WTC11 (cell line): ENCODE measurements at regions not wholly inside any gene's neighbourhood (a gene's known extent, or its start where the extent isn't known, plus 50 kb on each side); places are given as distances from the start of the nearest gene placed in this dataset.

Experiments
- GABPB1 ChIP-seq: sonication (generic); formaldehyde crosslinking; IDR thresholded peaks from 2 replicates; pipeline ENCODE4 v1.8.1; 2023; ENCODE audit warnings: mild to moderate bottlenecking, missing genetic modification reagents
- KAT7 ChIP-seq: sonication (generic); formaldehyde crosslinking; IDR thresholded peaks from 2 replicates; pipeline ENCODE4 v1.8.1; 2023; ENCODE audit warnings: missing genetic modification reagents, mild to moderate bottlenecking, borderline replicate concordance
- MAX ChIP-seq: sonication (generic); formaldehyde crosslinking; IDR thresholded peaks from 2 replicates; pipeline ENCODE4 v1.8.0; 2022; ENCODE audit warnings: mild to moderate bottlenecking, missing genetic modification reagents
- SMAD3 ChIP-seq: sonication (generic); formaldehyde crosslinking; IDR thresholded peaks from 2 replicates; pipeline ENCODE4 v1.8.0; 2022; ENCODE audit warnings: missing genetic modification reagents, mild to moderate bottlenecking, borderline replicate concordance
- ZNF138 ChIP-seq: sonication (generic); formaldehyde crosslinking; conservative IDR thresholded peaks from 2 replicates; pipeline ENCODE4 v1.8.1; 2022; ENCODE audit warnings: mild to moderate bottlenecking, moderate library complexity, missing genetic modification reagents
- TF ChIP-seq, protein P1 (sequence below): fragments of 200-600 bp; IDR thresholded peaks from 2 replicates; pipeline ENCODE4 v1.8.0; 2022; ENCODE audit warnings: antibody characterized with exemption
- TF ChIP-seq, protein P2 (sequence below): fragments of 250-450 bp; sonication (Bioruptor Pico); IDR thresholded peaks from 2 replicates; pipeline ENCODE4 v2.1.2; 2022; ENCODE audit warnings: mild to moderate bottlenecking, moderate library complexity
- TF ChIP-seq, protein P3 (sequence below): sonication (generic); formaldehyde crosslinking; IDR thresholded peaks from 2 replicates; pipeline ENCODE4 v1.8.0; 2022; ENCODE audit warnings: mild to moderate bottlenecking, missing genetic modification reagents
- TF ChIP-seq, protein P4 (sequence below): sonication (generic); formaldehyde crosslinking; IDR thresholded peaks from 2 replicates; pipeline ENCODE4 v1.8.1; 2022; ENCODE audit warnings: missing genetic modification reagents, borderline replicate concordance

GRCh38 chr6:139602577-139602976 is 228.1 kb upstream of the CITED2 start:
- TF ChIP-seq MAX (CRISPR knock-in tag) (no peak), KAT7 (CRISPR knock-in tag) (no peak), SMAD3 (CRISPR knock-in tag) (no peak), ZNF138 (CRISPR knock-in tag) (no peak), GABPB1 (CRISPR knock-in tag) (no peak)
- TF ChIP-seq, protein P1, sequence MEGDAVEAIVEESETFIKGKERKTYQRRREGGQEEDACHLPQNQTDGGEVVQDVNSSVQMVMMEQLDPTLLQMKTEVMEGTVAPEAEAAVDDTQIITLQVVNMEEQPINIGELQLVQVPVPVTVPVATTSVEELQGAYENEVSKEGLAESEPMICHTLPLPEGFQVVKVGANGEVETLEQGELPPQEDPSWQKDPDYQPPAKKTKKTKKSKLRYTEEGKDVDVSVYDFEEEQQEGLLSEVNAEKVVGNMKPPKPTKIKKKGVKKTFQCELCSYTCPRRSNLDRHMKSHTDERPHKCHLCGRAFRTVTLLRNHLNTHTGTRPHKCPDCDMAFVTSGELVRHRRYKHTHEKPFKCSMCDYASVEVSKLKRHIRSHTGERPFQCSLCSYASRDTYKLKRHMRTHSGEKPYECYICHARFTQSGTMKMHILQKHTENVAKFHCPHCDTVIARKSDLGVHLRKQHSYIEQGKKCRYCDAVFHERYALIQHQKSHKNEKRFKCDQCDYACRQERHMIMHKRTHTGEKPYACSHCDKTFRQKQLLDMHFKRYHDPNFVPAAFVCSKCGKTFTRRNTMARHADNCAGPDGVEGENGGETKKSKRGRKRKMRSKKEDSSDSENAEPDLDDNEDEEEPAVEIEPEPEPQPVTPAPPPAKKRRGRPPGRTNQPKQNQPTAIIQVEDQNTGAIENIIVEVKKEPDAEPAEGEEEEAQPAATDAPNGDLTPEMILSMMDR: no peak
- TF ChIP-seq, protein P2, sequence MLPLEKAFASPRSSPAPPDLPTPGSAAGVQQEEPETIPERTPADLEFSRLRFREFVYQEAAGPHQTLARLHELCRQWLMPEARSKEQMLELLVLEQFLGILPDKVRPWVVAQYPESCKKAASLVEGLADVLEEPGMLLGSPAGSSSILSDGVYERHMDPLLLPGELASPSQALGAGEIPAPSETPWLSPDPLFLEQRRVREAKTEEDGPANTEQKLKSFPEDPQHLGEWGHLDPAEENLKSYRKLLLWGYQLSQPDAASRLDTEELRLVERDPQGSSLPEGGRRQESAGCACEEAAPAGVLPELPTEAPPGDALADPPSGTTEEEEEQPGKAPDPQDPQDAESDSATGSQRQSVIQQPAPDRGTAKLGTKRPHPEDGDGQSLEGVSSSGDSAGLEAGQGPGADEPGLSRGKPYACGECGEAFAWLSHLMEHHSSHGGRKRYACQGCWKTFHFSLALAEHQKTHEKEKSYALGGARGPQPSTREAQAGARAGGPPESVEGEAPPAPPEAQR (CRISPR knock-in tag): no peak
- TF ChIP-seq, protein P3, sequence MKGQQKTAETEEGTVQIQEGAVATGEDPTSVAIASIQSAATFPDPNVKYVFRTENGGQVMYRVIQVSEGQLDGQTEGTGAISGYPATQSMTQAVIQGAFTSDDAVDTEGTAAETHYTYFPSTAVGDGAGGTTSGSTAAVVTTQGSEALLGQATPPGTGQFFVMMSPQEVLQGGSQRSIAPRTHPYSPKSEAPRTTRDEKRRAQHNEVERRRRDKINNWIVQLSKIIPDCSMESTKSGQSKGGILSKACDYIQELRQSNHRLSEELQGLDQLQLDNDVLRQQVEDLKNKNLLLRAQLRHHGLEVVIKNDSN (CRISPR knock-in tag): no peak
- TF ChIP-seq, protein P4, sequence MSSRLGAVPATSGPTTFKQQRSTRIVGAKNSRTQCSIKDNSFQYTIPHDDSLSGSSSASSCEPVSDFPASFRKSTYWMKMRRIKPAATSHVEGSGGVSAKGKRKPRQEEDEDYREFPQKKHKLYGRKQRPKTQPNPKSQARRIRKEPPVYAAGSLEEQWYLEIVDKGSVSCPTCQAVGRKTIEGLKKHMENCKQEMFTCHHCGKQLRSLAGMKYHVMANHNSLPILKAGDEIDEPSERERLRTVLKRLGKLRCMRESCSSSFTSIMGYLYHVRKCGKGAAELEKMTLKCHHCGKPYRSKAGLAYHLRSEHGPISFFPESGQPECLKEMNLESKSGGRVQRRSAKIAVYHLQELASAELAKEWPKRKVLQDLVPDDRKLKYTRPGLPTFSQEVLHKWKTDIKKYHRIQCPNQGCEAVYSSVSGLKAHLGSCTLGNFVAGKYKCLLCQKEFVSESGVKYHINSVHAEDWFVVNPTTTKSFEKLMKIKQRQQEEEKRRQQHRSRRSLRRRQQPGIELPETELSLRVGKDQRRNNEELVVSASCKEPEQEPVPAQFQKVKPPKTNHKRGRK (CRISPR knock-in tag): no peak
